H9 (cell line): ENCODE measurements at regions not wholly inside any gene's neighbourhood (a gene's known extent, or its start where the extent isn't known, plus 50 kb on each side); places are given as distances from the start of the nearest gene placed in this dataset.

ENCODE experiments used
- DNase-seq: peaks from one replicate; pipeline ENCODE4 v3.0.0-alpha.2; 2017
- H2AFZ ChIP-seq: one replicate; pipeline ENCODE4 v1.6.1; 2013; ENCODE audit warnings: mild to moderate bottlenecking, low read length, control low read depth, moderate library complexity
- H2AK5ac ChIP-seq: 2 replicates; pipeline ENCODE4 v1.6.1; 2013; ENCODE audit warnings: low read length, control low read depth, mixed read lengths; ENCODE audit not compliant: insufficient read length
- H2BK120ac ChIP-seq: one replicate; pipeline ENCODE4 v1.6.1; 2013; ENCODE audit warnings: low read depth, mild to moderate bottlenecking, low read length, control low read depth, inconsistent platforms; ENCODE audit not compliant: poor library complexity, severe bottlenecking
- H2BK12ac ChIP-seq: 2 replicates; pipeline ENCODE4 v1.6.1; 2013; ENCODE audit warnings: low read length, control low read depth, mixed read lengths, low read depth; ENCODE audit not compliant: insufficient read length
- H2BK15ac ChIP-seq: 2 replicates; pipeline ENCODE4 v1.6.1; 2013; ENCODE audit warnings: low read depth, low read length, control low read depth
- H2BK20ac ChIP-seq: one replicate; pipeline ENCODE4 v1.6.1; 2013; ENCODE audit warnings: low read depth, mild to moderate bottlenecking, low read length, control low read depth, inconsistent platforms; ENCODE audit not compliant: poor library complexity, severe bottlenecking
- H2BK5ac ChIP-seq: 2 replicates; pipeline ENCODE4 v1.6.1; 2013; ENCODE audit warnings: low read length, control low read depth, mixed read lengths; ENCODE audit not compliant: insufficient read length
- H3K14ac ChIP-seq: 2 replicates; pipeline ENCODE4 v1.6.1; 2013; ENCODE audit warnings: low read length, control low read depth; ENCODE audit not compliant: insufficient read depth
- H3K18ac ChIP-seq: 2 replicates; pipeline ENCODE4 v1.6.1; 2013; ENCODE audit warnings: low read depth, mild to moderate bottlenecking, mixed read lengths, low read length, control low read depth; ENCODE audit not compliant: insufficient read length
- H3K23ac ChIP-seq: 2 replicates; pipeline ENCODE4 v1.6.1; 2013; ENCODE audit warnings: low read length, control low read depth, mixed read lengths, low read depth; ENCODE audit not compliant: insufficient read length
- H3K23me2 ChIP-seq: 2 replicates; pipeline ENCODE4 v1.6.1; 2013; ENCODE audit warnings: low read depth, mild to moderate bottlenecking, mixed read lengths, low read length, control low read depth; ENCODE audit not compliant: insufficient read length, poor library complexity, severe bottlenecking
- H3K27ac ChIP-seq: 2 replicates; pipeline ENCODE4 v1.5.1; 2013; ENCODE audit warnings: low read length, control low read depth, mixed read lengths, low read depth; ENCODE audit not compliant: insufficient read length
- H3K27me3 ChIP-seq: 2 replicates; pipeline ENCODE4 v1.6.1; 2013; ENCODE audit warnings: low read length, control low read depth, inconsistent platforms; ENCODE audit not compliant: insufficient read depth
- H3K4ac ChIP-seq: 2 replicates; pipeline ENCODE4 v1.6.1; 2013; ENCODE audit warnings: low read depth, mild to moderate bottlenecking, control low read depth, inconsistent platforms, low read length, moderate library complexity
- H3K4me1 ChIP-seq: 2 replicates; pipeline ENCODE4 v1.6.1; 2013; ENCODE audit warnings: low read length, control low read depth, inconsistent platforms; ENCODE audit not compliant: insufficient read depth
- H3K4me2 ChIP-seq: 2 replicates; pipeline ENCODE4 v1.6.1; 2013; ENCODE audit warnings: low read length, control low read depth, mixed read lengths; ENCODE audit not compliant: insufficient read length, insufficient read depth
- H3K56ac ChIP-seq: 2 replicates; pipeline ENCODE4 v1.6.1; 2013; ENCODE audit warnings: low read depth, mild to moderate bottlenecking, mixed read lengths, low read length, control low read depth; ENCODE audit not compliant: insufficient read length
- H3K79me1 ChIP-seq: 2 replicates; pipeline ENCODE4 v1.6.1; 2013; ENCODE audit warnings: low read depth, mild to moderate bottlenecking, moderate library complexity, low read length, control low read depth, inconsistent platforms; ENCODE audit not compliant: insufficient read depth, poor library complexity, severe bottlenecking
- H3K79me2 ChIP-seq: 2 replicates; pipeline ENCODE4 v1.6.1; 2013; ENCODE audit warnings: low read length, control low read depth, inconsistent platforms; ENCODE audit not compliant: insufficient read depth
- H3K9ac ChIP-seq: 2 replicates; pipeline ENCODE4 v1.6.1; 2013; ENCODE audit warnings: low read length, control low read depth, mixed read lengths; ENCODE audit not compliant: insufficient read length; ENCODE audit errors: extremely low read depth
- H3K9me3 ChIP-seq: one replicate; pipeline ENCODE4 v1.6.1; 2013; ENCODE audit warnings: low read depth, low read length, inconsistent platforms; ENCODE audit not compliant: control insufficient read depth
- H3T11ph ChIP-seq: one replicate; pipeline ENCODE4 v1.6.1; 2013; ENCODE audit warnings: mild to moderate bottlenecking, low read length, control low read depth, inconsistent platforms
- H4K20me1 ChIP-seq: one replicate; pipeline ENCODE4 v1.6.1; 2013; ENCODE audit not compliant: control insufficient read depth, insufficient read length, insufficient read depth
- H4K5ac ChIP-seq: 2 replicates; pipeline ENCODE4 v1.6.1; 2013; ENCODE audit warnings: low read depth, mild to moderate bottlenecking, mixed read lengths, low read length, control low read depth; ENCODE audit not compliant: insufficient read length
- H4K8ac ChIP-seq: replicated peaks from 2 replicates; pipeline ENCODE4 v1.6.1; 2013; ENCODE audit warnings: low read length, control low read depth, mixed read lengths, low read depth; ENCODE audit not compliant: insufficient read length
- H4K91ac ChIP-seq: 2 replicates; pipeline ENCODE4 v1.6.1; 2013; ENCODE audit warnings: low read depth, mild to moderate bottlenecking, moderate library complexity, mixed read lengths, low read length, control low read depth; ENCODE audit not compliant: insufficient read length
- H3K27ac Mint-ChIP-seq, 3 experiments: 2 replicates in 2 of 3; 3 replicates in 1 of 3; pipeline ENCODE4 v1.8.0; 2020 to 2021; ENCODE audit warnings: mixed read lengths in 3 of 3, mild to moderate bottlenecking in 1 of 3, moderate library complexity in 1 of 3
- H3K27me3 Mint-ChIP-seq: 2 replicates; pipeline ENCODE4 v1.8.0; 2021; ENCODE audit warnings: low read depth, mild to moderate bottlenecking, moderate library complexity, mixed read lengths
- H3K36me3 Mint-ChIP-seq, 3 experiments: 2 replicates in 2 of 3; 3 replicates in 1 of 3; pipeline ENCODE4 v1.8.0; 2020 to 2021; ENCODE audit warnings: low read depth in 3 of 3, mixed read lengths in 3 of 3; ENCODE audit not compliant: insufficient read depth in 1 of 3
- H3K4me1 Mint-ChIP-seq, 2 experiments: 2 replicates each; pipeline ENCODE4 v1.8.0; 2020; ENCODE audit warnings: mixed read lengths in 2 of 2
- H3K4me3 Mint-ChIP-seq, 2 experiments: 2 replicates in 1 of 2; 3 replicates in 1 of 2; pipeline ENCODE4 v1.8.0; 2020 to 2021; ENCODE audit warnings: mild to moderate bottlenecking in 2 of 2, mixed read lengths in 2 of 2, moderate library complexity in 1 of 2
- H3K9me3 Mint-ChIP-seq, 2 experiments: 2 replicates in 1 of 2; 3 replicates in 1 of 2; pipeline ENCODE4 v1.8.0; 2020; ENCODE audit warnings: mild to moderate bottlenecking in 2 of 2, mixed read lengths in 2 of 2, moderate library complexity in 1 of 2
- WGBS: extraction: QIAGEN DNeasy Blood & Tissue Kit; methylation state at CpG from one replicate; pipeline ENCODE4 v1.1.7; 2013; ENCODE audit warnings: missing lambda C conversion rate, low lambda C conversion rate, mixed read lengths; ENCODE audit not compliant: insufficient read length; ENCODE audit errors: extremely low coverage; 5-methylcytosine and 5-hydroxymethylcytosine counted together
- TF ChIP-seq, protein P1 (sequence below): fragments of 200-600 bp; sonication (generic); conservative IDR thresholded peaks from 3 replicates; pipeline ENCODE4 v1.8.0; 2021; ENCODE audit warnings: antibody characterized with exemption, mild to moderate bottlenecking

DNA sequence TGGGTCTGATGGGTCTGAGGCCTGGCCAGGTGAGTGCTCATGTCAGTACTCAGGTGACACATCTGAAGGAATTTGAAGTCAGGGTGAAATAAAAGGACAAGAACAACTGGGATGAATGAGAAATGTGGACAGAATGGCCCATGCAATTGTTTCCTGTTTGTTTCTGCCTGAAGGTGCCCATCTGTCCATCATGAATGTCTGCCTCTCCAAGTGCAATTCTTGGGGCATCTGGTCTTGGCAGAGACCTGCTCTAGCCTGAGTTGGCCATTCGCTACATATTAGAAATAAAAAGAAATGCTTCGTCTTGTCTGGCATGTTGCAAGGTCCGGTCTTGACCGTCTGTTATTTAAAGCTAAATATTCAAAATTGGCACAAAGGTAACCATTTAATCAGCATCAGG, 142.0 kb upstream of the AGBL1 start:
- Histone ChIP-seq H3K56ac (no peak overlapping the region), H3K27ac (no peak overlapping the region), H2AFZ (no peak overlapping the region), H3K9ac (no peak overlapping the region), H2AK5ac (no peak overlapping the region), H4K8ac (no peak overlapping the region), H3K79me1 (no peaks in the 10 kb centered on the region), H2BK20ac (no peak overlapping the region), H3K4me1 (no peaks in the 10 kb centered on the region), H4K91ac (no peak overlapping the region), H3K79me2 (no peaks in the 10 kb centered on the region), H2BK5ac (no peak overlapping the region), H3K18ac (no peak overlapping the region), H3K9me3 (no peaks in the 10 kb centered on the region), H2BK15ac (no peak overlapping the region), H3K4me2 (no peak overlapping the region), H3K4ac (no peak overlapping the region), H4K20me1 (no peaks in the 10 kb centered on the region), H3K23me2 (no peaks in the 10 kb centered on the region), H3K27me3 (no peaks in the 10 kb centered on the region), H2BK12ac (no peak overlapping the region), H3K14ac (no peak overlapping the region), H3T11ph (no peak overlapping the region), H4K5ac (no peak overlapping the region), H3K23ac (no peak overlapping the region), H2BK120ac (no peak overlapping the region)
- TF ChIP-seq, protein P1, sequence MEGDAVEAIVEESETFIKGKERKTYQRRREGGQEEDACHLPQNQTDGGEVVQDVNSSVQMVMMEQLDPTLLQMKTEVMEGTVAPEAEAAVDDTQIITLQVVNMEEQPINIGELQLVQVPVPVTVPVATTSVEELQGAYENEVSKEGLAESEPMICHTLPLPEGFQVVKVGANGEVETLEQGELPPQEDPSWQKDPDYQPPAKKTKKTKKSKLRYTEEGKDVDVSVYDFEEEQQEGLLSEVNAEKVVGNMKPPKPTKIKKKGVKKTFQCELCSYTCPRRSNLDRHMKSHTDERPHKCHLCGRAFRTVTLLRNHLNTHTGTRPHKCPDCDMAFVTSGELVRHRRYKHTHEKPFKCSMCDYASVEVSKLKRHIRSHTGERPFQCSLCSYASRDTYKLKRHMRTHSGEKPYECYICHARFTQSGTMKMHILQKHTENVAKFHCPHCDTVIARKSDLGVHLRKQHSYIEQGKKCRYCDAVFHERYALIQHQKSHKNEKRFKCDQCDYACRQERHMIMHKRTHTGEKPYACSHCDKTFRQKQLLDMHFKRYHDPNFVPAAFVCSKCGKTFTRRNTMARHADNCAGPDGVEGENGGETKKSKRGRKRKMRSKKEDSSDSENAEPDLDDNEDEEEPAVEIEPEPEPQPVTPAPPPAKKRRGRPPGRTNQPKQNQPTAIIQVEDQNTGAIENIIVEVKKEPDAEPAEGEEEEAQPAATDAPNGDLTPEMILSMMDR, result no peak
- Mint-ChIP-seq H3K36me3 (no peaks in the 10 kb centered on the region), H3K4me1 (peaks cover 8 to 11% of the 10 kb centered on the region in 2 experiments), H3K27ac (no peak overlapping the region), H3K4me3 (no peak overlapping the region), H3K9me3 (peaks cover 0 to 3% of the 10 kb centered on the region in 2 experiments; a peak in 1 of 5 replicates), H3K27me3 (no peaks in the 10 kb centered on the region; the same call in 1 of the 2 replicates)
- no CpG with 5 or more reads among the region's 4 CpGs for WGBS
- no peak for DNase-seq
